Spleen (tissue), 11 donors: ENCODE measurements at regions not wholly inside any gene's neighbourhood (a gene's known extent, or its start where the extent isn't known, plus 50 kb on each side); places are given as distances from the start of the nearest gene placed in this dataset.

Experiments
- DNase-seq: peaks from one replicate; pipeline ENCODE4 v3.0.0-alpha.2; 2020
- H3K27ac ChIP-seq, 8 donors: fragments of 200-600 bp; sonication (generic) in 7 of 8; 1 replicate in 4 of 8; 2 replicates in 4 of 8; pipeline versions ENCODE4 v1.5.0 to v1.8.0; 2016 to 2021; ENCODE audit warnings: inconsistent platforms in 4 of 8, mild to moderate bottlenecking in 4 of 8, moderate library complexity in 1 of 8
- H3K27me3 ChIP-seq, 7 donors: fragments of 200-600 bp; sonication (generic) in 6 of 7; replicated peaks in 1 of 7; 1 replicate in 4 of 7; 2 replicates in 3 of 7; pipeline versions ENCODE4 v1.5.0 to v1.8.0; 2016 to 2021; ENCODE audit warnings: inconsistent platforms in 3 of 7, mild to moderate bottlenecking in 1 of 7
- H3K36me3 ChIP-seq, 6 donors: fragments of 200-600 bp; sonication (generic) in 5 of 6; 1 replicate in 4 of 6; 2 replicates in 2 of 6; pipeline versions ENCODE4 v1.5.0 to v1.8.0; 2016 to 2021; ENCODE audit warnings: inconsistent platforms in 2 of 6
- H3K4me1 ChIP-seq, 6 donors: fragments of 200-600 bp; sonication (generic) in 5 of 6; 1 replicate in 3 of 6; 2 replicates in 3 of 6; pipeline versions ENCODE4 v1.5.0 to v1.8.0; 2016 to 2021; ENCODE audit warnings: inconsistent platforms in 3 of 6
- H3K4me3 ChIP-seq, 8 donors: fragments of 200-600 bp; sonication (generic) in 7 of 8; 1 replicate in 4 of 8; 2 replicates in 4 of 8; pipeline versions ENCODE4 v1.5.0 to v1.8.0; 2016 to 2021; ENCODE audit warnings: inconsistent platforms in 4 of 8, mild to moderate bottlenecking in 4 of 8, moderate library complexity in 2 of 8
- H3K9me3 ChIP-seq, 8 donors: fragments of 200-600 bp; sonication (generic) in 7 of 8; 1 replicate in 4 of 8; 2 replicates in 4 of 8; pipeline versions ENCODE4 v1.5.0 to v1.8.0; 2016 to 2021; ENCODE audit warnings: inconsistent platforms in 4 of 8
- POLR2A ChIP-seq, 3 donors: fragments of 450-650 bp; IDR thresholded peaks; one replicate each; pipeline ENCODE4 v1.5.1; 2017; ENCODE audit warnings: antibody characterized with exemption in 3 of 3, mild to moderate bottlenecking in 1 of 3
- POLR2AphosphoS5 ChIP-seq, 3 donors: sonication (generic); formaldehyde crosslinking; IDR thresholded peaks; one replicate each; pipeline ENCODE4 v1.5.1; 2017; ENCODE audit warnings: antibody characterized with exemption in 3 of 3
- WGBS, 5 donors: extraction: QIAGEN DNeasy Blood & Tissue Kit in 3 of 5; methylation state at CpG; one replicate each; pipeline versions ENCODE4 v1.1.5 to v1.1.7; 2013 to 2018; 5-methylcytosine and 5-hydroxymethylcytosine counted together
- intact Hi-C: fragments of 100-400 bp; cut with DNase I; formaldehyde crosslinking; loops from one replicate; pipeline ENCODE4 v1.15.0; 2023; ENCODE audit warnings: low total_unique reads
- TF ChIP-seq, protein P1 (sequence below), 11 experiments: fragments of 200-600 bp in 7 of 11; fragments of 450-650 bp in 4 of 11; sonication (generic) in 4 of 11; IDR thresholded peaks in 8 of 11; conservative IDR thresholded peaks in 3 of 11; 1 replicate in 7 of 11; 2 replicates in 4 of 11; pipeline versions ENCODE4 v1.4.0 to v1.8.0; 2016 to 2021; ENCODE audit warnings: antibody characterized with exemption in 11 of 11, inconsistent platforms in 4 of 11, mild to moderate bottlenecking in 1 of 11
- donor health status: healthy with polysubstance abuse.
- donor health status: DM: no; HTN: no; CAD: no; lungs with moderate emphysema.
- donor health status: DM: no; HTN: no; CAD: no.
- donor health status: Bipolar disorder and iron deficiency.
- donor health status: healthy.
- donor health status: DM: no; HTN: no; CAD: no.
- donor health status: DM: yes; HTN: yes; CAD: no.

DNA sequence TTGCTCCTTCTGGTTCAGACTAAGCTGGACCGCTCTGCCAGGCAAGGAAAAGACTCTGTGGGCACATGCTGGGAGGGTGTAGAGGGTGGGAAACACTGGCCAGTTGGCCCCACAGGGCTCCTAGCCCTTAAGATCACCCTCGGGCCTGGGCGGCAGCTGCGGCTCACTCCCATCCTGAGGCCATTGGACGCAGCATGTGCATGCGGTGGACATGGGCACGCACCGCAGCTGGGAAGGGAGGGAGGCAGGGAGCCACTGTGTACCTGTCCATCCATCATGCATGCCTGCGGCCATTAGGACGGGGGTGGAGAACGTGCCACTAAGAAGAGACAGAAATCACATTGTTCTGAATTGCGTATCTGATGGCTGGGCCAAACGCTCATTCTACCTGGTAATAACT, 140.1 kb upstream of the THBS2 start:
- Histone ChIP-seq H3K36me3 (no peaks in the 10 kb centered on the region), H3K27me3 (no peaks in the 10 kb centered on the region), H3K27ac (no peak overlapping the region), H3K9me3 (peaks cover 0 to 49% (median 31%) of the 10 kb centered on the region in 8 donors), H3K4me1 (no peaks in the 10 kb centered on the region), H3K4me3 (no peak overlapping the region)
- DNase-seq, result no peak
- intact Hi-C loops, result no loop called here
- TF ChIP-seq POLR2A (IDR thresholded peaks at IDR 0.05), result no peak
- TF ChIP-seq, protein P1, sequence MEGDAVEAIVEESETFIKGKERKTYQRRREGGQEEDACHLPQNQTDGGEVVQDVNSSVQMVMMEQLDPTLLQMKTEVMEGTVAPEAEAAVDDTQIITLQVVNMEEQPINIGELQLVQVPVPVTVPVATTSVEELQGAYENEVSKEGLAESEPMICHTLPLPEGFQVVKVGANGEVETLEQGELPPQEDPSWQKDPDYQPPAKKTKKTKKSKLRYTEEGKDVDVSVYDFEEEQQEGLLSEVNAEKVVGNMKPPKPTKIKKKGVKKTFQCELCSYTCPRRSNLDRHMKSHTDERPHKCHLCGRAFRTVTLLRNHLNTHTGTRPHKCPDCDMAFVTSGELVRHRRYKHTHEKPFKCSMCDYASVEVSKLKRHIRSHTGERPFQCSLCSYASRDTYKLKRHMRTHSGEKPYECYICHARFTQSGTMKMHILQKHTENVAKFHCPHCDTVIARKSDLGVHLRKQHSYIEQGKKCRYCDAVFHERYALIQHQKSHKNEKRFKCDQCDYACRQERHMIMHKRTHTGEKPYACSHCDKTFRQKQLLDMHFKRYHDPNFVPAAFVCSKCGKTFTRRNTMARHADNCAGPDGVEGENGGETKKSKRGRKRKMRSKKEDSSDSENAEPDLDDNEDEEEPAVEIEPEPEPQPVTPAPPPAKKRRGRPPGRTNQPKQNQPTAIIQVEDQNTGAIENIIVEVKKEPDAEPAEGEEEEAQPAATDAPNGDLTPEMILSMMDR (IDR thresholded peaks at IDR 0.05 in 8 of 11, conservative IDR thresholded peaks at IDR 0.05 in 3 of 11), result no peak
- no peak for TF ChIP-seq POLR2AphosphoS5 (IDR thresholded peaks at IDR 0.05)
- 86 to 97% (median 88%) methylated on average over 13 of the region's 13 CpGs for WGBS, 5 donors

GRCh38 chr6:169391473-169392071, 137.9 kb upstream of the THBS2 start:
- no peak for DNase-seq
- Histone ChIP-seq H3K27ac (no peak overlapping the region), H3K4me3 (no peak overlapping the region), H3K27me3 (no peaks in the 10 kb centered on the region), H3K9me3 (peaks cover 0 to 50% (median 31%) of the 10 kb centered on the region in 8 donors), H3K4me1 (no peaks in the 10 kb centered on the region), H3K36me3 (no peaks in the 10 kb centered on the region)
- WGBS, 5 donors, result 83 to 94% (median 84%) methylated on average over 2 of the region's 2 CpGs
- intact Hi-C loops, result no loop called here
- TF ChIP-seq, protein P1 (IDR thresholded peaks at IDR 0.05 in 8 of 11, conservative IDR thresholded peaks at IDR 0.05 in 3 of 11), result no peak
- TF ChIP-seq POLR2A (IDR thresholded peaks at IDR 0.05), result no peak
- TF ChIP-seq POLR2AphosphoS5 (IDR thresholded peaks at IDR 0.05), result no peak

GRCh38 chr6:169388395-169389166, 134.9 kb upstream of the THBS2 start:
- no peak for DNase-seq
- 74 to 88% (median 79%) methylated on average over 20 of the region's 20 CpGs for WGBS, 5 donors
- H3K27ac ChIP-seq, result no peak overlapping the region
- H3K9me3 ChIP-seq, result peaks cover 0 to 59% (median 40%) of the 10 kb centered on the region in 8 donors
- H3K4me1 ChIP-seq, result no peaks in the 10 kb centered on the region
- TF ChIP-seq POLR2AphosphoS5 (IDR thresholded peaks at IDR 0.05), result no peak
- no peak for TF ChIP-seq POLR2A (IDR thresholded peaks at IDR 0.05)
- TF ChIP-seq, protein P1 (IDR thresholded peaks at IDR 0.05 in 8 of 11, conservative IDR thresholded peaks at IDR 0.05 in 3 of 11), result no peak
- no peaks in the 10 kb centered on the region for H3K36me3 ChIP-seq
- no peak overlapping the region for H3K4me3 ChIP-seq
- intact Hi-C loops, result no loop called here
- H3K27me3 ChIP-seq, result no peaks in the 10 kb centered on the region

- Histone ChIP-seq H3K27me3 (no peaks in the 10 kb centered on the region), H3K27ac (no peak overlapping the region), H3K9me3 (peaks cover 0 to 59% (median 47%) of the 10 kb centered on the region in 8 donors), H3K4me1 (no peaks in the 10 kb centered on the region), H3K36me3 (no peaks in the 10 kb centered on the region), H3K4me3 (no peak overlapping the region)
- intact Hi-C loops, result no loop called here
- TF ChIP-seq POLR2AphosphoS5 (IDR thresholded peaks at IDR 0.05) (no peak), POLR2A (IDR thresholded peaks at IDR 0.05) (no peak)
- TF ChIP-seq, protein P1 (IDR thresholded peaks at IDR 0.05 in 8 of 11, conservative IDR thresholded peaks at IDR 0.05 in 3 of 11), result no peak
- no peak for DNase-seq
- WGBS, 5 donors, result 84 to 90% (median 87%) methylated on average over 9 of the region's 9 CpGs
Observed at GRCh38 chr6:169387809-169388383, 134.2 kb upstream of the THBS2 start.
